ENCODE measurements at regions not wholly inside any gene's neighbourhood (a gene's known extent, or its start where the extent isn't known, plus 50 kb on each side); places are given as distances from the start of the nearest gene placed in this dataset.
"Not testable (repeated sequence)": the region's sequence is repeated elsewhere in the genome, so short reads cannot be mapped to it uniquely, and the experiment has no call there.

GRCh38 chr2:67619204-67619603 is 222.1 kb downstream of the ETAA1 start:
- Histone ChIP-seq H3K14ac (ENCODE audit: low read length) (no peak overlapping the region), H2BK12ac (ENCODE audit: low read length) (no peak overlapping the region), H3K36me3 (replicated peaks in 1 of 2; ENCODE audit: control insufficient read depth in 2 of 2, insufficient read depth in 2 of 2, low read length in 2 of 2) (peaks cover 0 to 1% of the 10 kb centered on the region in 2 donors), H3K9me3 (replicated peaks in 1 of 2; ENCODE audit: control insufficient read depth in 2 of 2, insufficient read depth in 1 of 2, low read depth in 1 of 2, low read length in 2 of 2) (no peaks in the 10 kb centered on the region), H3K4me3 (ENCODE audit: low read length in 2 of 2) (no peak overlapping the region), H3K4ac (ENCODE audit: low read length) (no peak overlapping the region), H4K91ac (ENCODE audit: low read depth, low read length, poor library complexity) (no peak overlapping the region), H3K27me3 (ENCODE audit: control insufficient read depth in 3 of 3, insufficient read depth in 3 of 3, low read depth in 1 of 3, low read length in 3 of 3) (no peaks in the 10 kb centered on the region), H3K4me1 (ENCODE audit: control insufficient read depth in 2 of 2, insufficient read depth in 1 of 2, low read depth in 1 of 2, low read length in 2 of 2) (no peaks in the 10 kb centered on the region), H2AFZ (ENCODE audit: low read length) (no peak overlapping the region), H3K18ac (ENCODE audit: low read length) (no peak overlapping the region), H4K8ac (ENCODE audit: low read depth, low read length) (no peak overlapping the region), H2BK5ac (ENCODE audit: low read length) (no peak overlapping the region), H3K27ac (replicated peaks; ENCODE audit: low read length) (no peak overlapping the region), H3K4me2 (ENCODE audit: insufficient read depth, low read length, poor library complexity, severe bottlenecking) (no peak overlapping the region), H2BK120ac (ENCODE audit: low read depth, low read length) (no peak overlapping the region), H2BK15ac (ENCODE audit: low read length) (no peak overlapping the region), H3K9ac (ENCODE audit: low read depth, low read length, poor library complexity) (no peak overlapping the region), H3K79me1 (ENCODE audit: low read depth, low read length) (no peaks in the 10 kb centered on the region), H3K23ac (ENCODE audit: low read depth, low read length, poor library complexity) (no peak overlapping the region), H2AK5ac (ENCODE audit: low read depth, low read length) (no peak overlapping the region)
- no peak for DNase-seq (ENCODE audit: low spot score)

DNA sequence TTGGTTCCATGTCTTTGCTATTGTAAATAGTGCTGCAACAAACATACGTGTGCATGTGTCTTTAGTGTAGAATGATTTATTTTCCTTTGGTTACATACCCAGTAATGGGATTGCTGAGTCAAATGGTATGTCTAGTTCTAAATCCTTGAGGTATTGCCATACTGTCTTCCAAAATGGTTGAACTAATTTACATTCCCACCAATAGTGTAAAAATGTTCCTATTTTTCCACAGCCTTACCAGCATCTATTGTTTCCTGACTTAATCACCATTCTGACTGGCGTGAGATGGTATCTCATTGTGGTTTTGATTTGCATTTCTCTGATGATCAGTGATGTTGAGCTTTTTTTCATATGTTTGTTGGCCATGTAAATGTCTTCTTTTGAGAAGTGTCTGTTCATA is 226.6 kb downstream of the ETAA1 start:
- no CpG with 5 or more reads among the region's 2 CpGs for WGBS, 2 donors (ENCODE audit: extremely low coverage in 2 of 2, insufficient read length in 2 of 2, insufficient replicate concordance in 1 of 2)
- not testable (repeated sequence) for H3K27me3 ChIP-seq (ENCODE audit: control insufficient read depth in 3 of 3, insufficient read depth in 3 of 3, low read depth in 1 of 3, low read length in 3 of 3); H2BK12ac ChIP-seq (ENCODE audit: low read length); DNase-seq (ENCODE audit: low spot score); H3K4me1 ChIP-seq (ENCODE audit: control insufficient read depth in 2 of 2, insufficient read depth in 1 of 2, low read depth in 1 of 2, low read length in 2 of 2); H3K23ac ChIP-seq (ENCODE audit: low read depth, low read length, poor library complexity); H3K4me3 ChIP-seq (ENCODE audit: low read length in 2 of 2); H3K79me1 ChIP-seq (ENCODE audit: low read depth, low read length); H2BK15ac ChIP-seq (ENCODE audit: low read length); H2BK120ac ChIP-seq (ENCODE audit: low read depth, low read length); H3K27ac ChIP-seq (replicated peaks; ENCODE audit: low read length); H3K9me3 ChIP-seq (replicated peaks in 1 of 2; ENCODE audit: control insufficient read depth in 2 of 2, insufficient read depth in 1 of 2, low read depth in 1 of 2, low read length in 2 of 2); H3K4me2 ChIP-seq (ENCODE audit: insufficient read depth, low read length, poor library complexity, severe bottlenecking); H2AFZ ChIP-seq (ENCODE audit: low read length); H4K8ac ChIP-seq (ENCODE audit: low read depth, low read length); H2AK5ac ChIP-seq (ENCODE audit: low read depth, low read length); H2BK5ac ChIP-seq (ENCODE audit: low read length); H3K14ac ChIP-seq (ENCODE audit: low read length); H3K36me3 ChIP-seq (replicated peaks in 1 of 2; ENCODE audit: control insufficient read depth in 2 of 2, insufficient read depth in 2 of 2, low read length in 2 of 2); H3K4ac ChIP-seq (ENCODE audit: low read length); H4K91ac ChIP-seq (ENCODE audit: low read depth, low read length, poor library complexity); H3K18ac ChIP-seq (ENCODE audit: low read length); H3K9ac ChIP-seq (ENCODE audit: low read depth, low read length, poor library complexity)

- Histone ChIP-seq H3K36me3 (replicated peaks in 1 of 2; ENCODE audit: control insufficient read depth in 2 of 2, insufficient read depth in 2 of 2, low read length in 2 of 2) (no peaks in the 10 kb centered on the region), H3K23ac (ENCODE audit: low read depth, low read length, poor library complexity) (no peak overlapping the region), H2BK15ac (ENCODE audit: low read length) (no peak overlapping the region), H4K91ac (ENCODE audit: low read depth, low read length, poor library complexity) (no peak overlapping the region), H3K27me3 (ENCODE audit: control insufficient read depth in 3 of 3, insufficient read depth in 3 of 3, low read depth in 1 of 3, low read length in 3 of 3) (no peaks in the 10 kb centered on the region), H3K4ac (ENCODE audit: low read length) (no peak overlapping the region), H3K18ac (ENCODE audit: low read length) (no peak overlapping the region), H3K9me3 (replicated peaks in 1 of 2; ENCODE audit: control insufficient read depth in 2 of 2, insufficient read depth in 1 of 2, low read depth in 1 of 2, low read length in 2 of 2) (no peaks in the 10 kb centered on the region), H3K27ac (replicated peaks; ENCODE audit: low read length) (no peak overlapping the region), H3K4me3 (ENCODE audit: low read length in 2 of 2) (no peak overlapping the region), H2BK5ac (ENCODE audit: low read length) (no peak overlapping the region), H3K9ac (ENCODE audit: low read depth, low read length, poor library complexity) (no peak overlapping the region), H2BK120ac (ENCODE audit: low read depth, low read length) (no peak overlapping the region), H3K4me1 (ENCODE audit: control insufficient read depth in 2 of 2, insufficient read depth in 1 of 2, low read depth in 1 of 2, low read length in 2 of 2) (peaks cover 0 to 3% of the 10 kb centered on the region in 2 donors), H3K14ac (ENCODE audit: low read length) (no peak overlapping the region), H2AFZ (ENCODE audit: low read length) (no peak overlapping the region), H2AK5ac (ENCODE audit: low read depth, low read length) (no peak overlapping the region), H3K79me1 (ENCODE audit: low read depth, low read length) (no peaks in the 10 kb centered on the region), H2BK12ac (ENCODE audit: low read length) (no peak overlapping the region), H4K8ac (ENCODE audit: low read depth, low read length) (no peak overlapping the region), H3K4me2 (ENCODE audit: insufficient read depth, low read length, poor library complexity, severe bottlenecking) (no peak overlapping the region)
- no peak for DNase-seq (ENCODE audit: low spot score)
Measured at GRCh38 chr2:67625178-67625577, 228.0 kb downstream of the ETAA1 start.

GRCh38 chr2:67625690-67626475 is 228.8 kb downstream of the ETAA1 start:
- no peak overlapping the region for H3K4me3 ChIP-seq (ENCODE audit: low read length in 2 of 2)
- H2BK15ac ChIP-seq (ENCODE audit: low read length) = no peak overlapping the region
- H4K91ac ChIP-seq (ENCODE audit: low read depth, low read length, poor library complexity) = no peak overlapping the region
- H2AK5ac ChIP-seq (ENCODE audit: low read depth, low read length) = no peak overlapping the region
- H3K27me3 ChIP-seq (ENCODE audit: control insufficient read depth in 3 of 3, insufficient read depth in 3 of 3, low read depth in 1 of 3, low read length in 3 of 3) = no peaks in the 10 kb centered on the region
- no peaks in the 10 kb centered on the region for H3K79me1 ChIP-seq (ENCODE audit: low read depth, low read length)
- H2BK5ac ChIP-seq (ENCODE audit: low read length) = no peak overlapping the region
- no CpG with 5 or more reads among the region's 5 CpGs for WGBS, 2 donors (ENCODE audit: extremely low coverage in 2 of 2, insufficient read length in 2 of 2, insufficient replicate concordance in 1 of 2)
- H2BK120ac ChIP-seq (ENCODE audit: low read depth, low read length) = no peak overlapping the region
- no peak overlapping the region for H2AFZ ChIP-seq (ENCODE audit: low read length)
- DNase-seq (ENCODE audit: low spot score) = no peak
- H3K14ac ChIP-seq (ENCODE audit: low read length) = no peak overlapping the region
- no peak overlapping the region for H4K8ac ChIP-seq (ENCODE audit: low read depth, low read length)
- no peak overlapping the region for H3K23ac ChIP-seq (ENCODE audit: low read depth, low read length, poor library complexity)
- peaks cover 0 to 3% of the 10 kb centered on the region in 2 donors for H3K4me1 ChIP-seq (ENCODE audit: control insufficient read depth in 2 of 2, insufficient read depth in 1 of 2, low read depth in 1 of 2, low read length in 2 of 2)
- no peaks in the 10 kb centered on the region for H3K36me3 ChIP-seq (replicated peaks in 1 of 2; ENCODE audit: control insufficient read depth in 2 of 2, insufficient read depth in 2 of 2, low read length in 2 of 2)
- no peak overlapping the region for H3K27ac ChIP-seq (replicated peaks; ENCODE audit: low read length)
- H2BK12ac ChIP-seq (ENCODE audit: low read length) = no peak overlapping the region
- no peaks in the 10 kb centered on the region for H3K9me3 ChIP-seq (replicated peaks in 1 of 2; ENCODE audit: control insufficient read depth in 2 of 2, insufficient read depth in 1 of 2, low read depth in 1 of 2, low read length in 2 of 2)
- H3K4ac ChIP-seq (ENCODE audit: low read length) = no peak overlapping the region
- H3K9ac ChIP-seq (ENCODE audit: low read depth, low read length, poor library complexity) = no peak overlapping the region
- no peak overlapping the region for H3K18ac ChIP-seq (ENCODE audit: low read length)
- no peak overlapping the region for H3K4me2 ChIP-seq (ENCODE audit: insufficient read depth, low read length, poor library complexity, severe bottlenecking)
